ENCODE measurements at regions not wholly inside any gene's neighbourhood (a gene's known extent, or its start where the extent isn't known, plus 50 kb on each side); places are given as distances from the start of the nearest gene placed in this dataset.

GRCh38 chr9:73527521-73527920, 375.9 kb downstream of the ANXA1 start:
- no peak for TF ChIP-seq CTCF (conservative IDR thresholded peaks at IDR 0.05; ENCODE audit: low read length)
- TF ChIP-seq EZH2phosphoT487 (IDR thresholded peaks at IDR 0.05; ENCODE audit: borderline replicate concordance): no peak

Data from Loucy (cell line).